GM12891 (cell line): ENCODE measurements at regions not wholly inside any gene's neighbourhood (a gene's known extent, or its start where the extent isn't known, plus 50 kb on each side); places are given as distances from the start of the nearest gene placed in this dataset.

Experiments used
- POLR2A ChIP-seq: IDR thresholded peaks from 2 replicates; pipeline ENCODE4 v1.6.1; 2011; ENCODE audit warnings: low read depth, low read length, control low read depth
- POU2F2 ChIP-seq: IDR thresholded peaks from 2 replicates; pipeline ENCODE4 v1.6.1; 2011; ENCODE audit warnings: low read depth, mild to moderate bottlenecking, control low read depth, low read length, moderate library complexity
- TAF1 ChIP-seq: IDR thresholded peaks from 2 replicates; pipeline ENCODE4 v1.6.1; 2011; ENCODE audit warnings: low read depth, low read length, control low read depth

DNA sequence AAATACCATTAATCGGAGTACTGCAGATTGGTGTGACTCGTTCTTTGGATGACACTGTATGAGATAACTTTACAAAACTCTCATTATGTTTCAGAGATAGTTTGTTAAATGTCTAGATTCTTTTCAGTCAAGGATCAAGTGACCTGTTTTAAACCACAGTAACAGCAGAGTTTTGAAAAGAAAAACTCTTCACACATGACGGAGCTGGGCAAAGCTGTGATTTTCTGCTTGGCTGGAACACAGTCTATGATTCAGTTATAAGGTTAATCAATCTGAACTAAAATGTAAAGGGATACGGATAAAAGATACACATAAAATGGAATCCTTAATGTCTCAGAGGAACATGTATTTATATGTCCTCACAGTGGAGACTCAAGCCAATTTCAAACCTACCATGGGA, 573.2 kb downstream of the PRKD1 start:
- TF ChIP-seq POU2F2: no peak
- no peak for TF ChIP-seq POLR2A
- TF ChIP-seq TAF1: no peak
